A172 (cell line): ENCODE measurements at regions not wholly inside any gene's neighbourhood (a gene's known extent, or its start where the extent isn't known, plus 50 kb on each side); places are given as distances from the start of the nearest gene placed in this dataset.

Experiments
- DNase-seq: peaks from one replicate; pipeline ENCODE4 v3.0.0-alpha.2; 2015; ENCODE audit warnings: low spot score

DNA sequence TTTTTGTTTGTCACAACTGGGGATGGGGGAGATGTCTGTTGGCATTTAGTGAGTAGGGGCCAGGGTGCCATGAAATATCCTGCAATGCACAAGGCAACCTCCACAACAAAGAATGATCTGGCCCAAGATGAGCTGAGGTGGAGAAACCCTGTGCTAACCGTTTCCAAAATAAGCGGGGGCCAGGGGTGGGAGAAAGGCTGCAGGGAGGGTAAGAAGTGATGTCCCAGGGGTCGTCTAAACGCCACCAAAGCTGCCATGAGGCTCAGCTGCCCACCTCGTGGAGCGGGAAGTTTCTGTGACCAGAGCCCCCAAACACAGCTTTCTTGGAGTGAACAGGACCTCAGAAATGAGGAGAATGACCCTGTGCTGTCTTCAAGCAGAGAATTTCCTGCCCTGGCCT is 76.5 kb upstream of the CDH5 start:
- DNase-seq: no peak

DNA sequence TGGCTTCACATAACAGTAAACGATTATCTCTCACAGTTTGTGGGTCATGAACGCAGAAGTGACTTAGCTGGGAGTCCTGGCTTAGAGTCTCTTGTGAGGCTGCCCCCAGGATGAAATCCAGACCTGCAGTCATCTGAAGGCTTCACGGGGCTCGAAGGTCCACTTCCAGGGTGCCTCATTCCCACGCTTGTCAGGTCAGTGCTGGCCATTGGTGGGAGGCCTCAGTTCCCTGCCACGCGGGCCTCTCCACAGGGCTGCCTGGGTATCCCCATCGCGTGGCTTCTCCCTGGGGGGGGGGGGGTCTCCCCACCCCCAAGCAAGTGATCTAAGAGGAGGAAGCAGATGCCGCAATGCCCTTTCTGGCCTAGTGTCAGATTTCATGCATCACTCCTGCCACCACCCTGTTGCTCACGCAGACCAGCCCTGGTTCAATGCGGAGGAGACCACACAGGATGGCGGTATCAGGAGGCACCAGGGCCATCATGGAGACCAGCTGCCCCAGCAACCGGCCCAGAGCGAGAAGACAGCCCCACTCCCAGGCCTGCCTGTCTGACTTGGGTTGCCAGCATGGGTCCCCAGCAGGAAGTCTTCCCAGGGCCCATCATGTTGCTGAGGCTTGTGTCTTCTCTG is 77.3 kb upstream of the CDH5 start:
- no peak for DNase-seq

DNA sequence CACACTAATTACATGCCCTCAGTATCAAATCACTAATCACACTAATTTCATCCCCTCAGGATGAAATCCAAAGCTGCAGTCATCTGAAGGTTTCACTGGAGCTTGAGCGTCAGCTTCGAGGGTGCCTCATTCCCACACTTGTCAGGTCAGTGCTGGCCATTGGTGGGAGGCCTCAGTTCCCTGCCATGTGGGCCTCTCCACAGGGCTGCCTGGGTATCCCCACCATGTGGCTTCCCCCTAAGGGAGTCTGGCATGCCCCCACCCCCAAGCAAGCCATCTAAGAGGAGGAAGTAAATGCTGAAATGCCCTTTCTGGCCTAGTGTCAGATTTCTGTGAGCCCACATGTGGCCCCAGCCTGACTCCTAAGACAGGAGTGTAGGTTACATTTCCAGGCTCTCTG is 78.6 kb upstream of the CDH5 start:
- no peak for DNase-seq

DNA sequence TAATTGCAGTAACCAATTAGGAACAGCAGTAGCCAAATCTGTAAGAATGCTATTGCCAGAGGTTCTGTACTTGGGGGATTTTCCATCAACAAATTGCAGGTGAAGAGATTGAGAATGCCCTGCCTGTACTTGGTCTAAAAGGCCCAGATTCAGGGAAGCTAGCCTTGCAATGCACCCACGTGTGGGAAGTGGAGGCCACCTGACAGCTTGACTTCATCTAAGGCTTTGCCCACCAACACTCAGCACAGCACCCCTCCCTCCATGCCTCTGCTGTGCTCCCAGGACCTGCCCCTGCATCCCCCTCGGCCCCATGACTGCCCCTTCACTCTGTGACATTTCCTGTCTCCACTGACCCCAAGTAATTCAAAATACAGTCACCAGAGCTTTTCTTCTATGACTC is 79.1 kb upstream of the CDH5 start:
- no peak for DNase-seq

DNA sequence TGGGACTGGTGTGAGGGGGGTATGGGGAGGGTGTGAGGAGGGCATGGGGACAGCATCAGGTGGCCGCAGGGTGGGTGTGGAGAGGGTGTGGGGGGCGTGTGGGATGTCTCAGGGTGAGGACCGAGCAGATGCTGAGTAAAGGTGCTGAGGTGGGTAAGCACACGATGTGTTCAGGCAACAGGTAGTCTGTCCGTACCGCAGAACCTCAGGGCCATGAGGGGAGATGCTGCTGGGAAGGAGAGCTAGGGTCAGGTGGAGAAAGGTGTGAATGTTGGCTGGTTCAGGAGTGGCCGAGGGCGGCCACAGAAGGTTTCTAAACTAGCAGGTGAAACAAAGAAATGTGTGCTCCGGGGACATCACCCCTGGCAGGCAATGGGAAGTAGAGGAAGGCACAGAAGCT is 80.0 kb upstream of the CDH5 start:
- DNase-seq: no peak

DNA sequence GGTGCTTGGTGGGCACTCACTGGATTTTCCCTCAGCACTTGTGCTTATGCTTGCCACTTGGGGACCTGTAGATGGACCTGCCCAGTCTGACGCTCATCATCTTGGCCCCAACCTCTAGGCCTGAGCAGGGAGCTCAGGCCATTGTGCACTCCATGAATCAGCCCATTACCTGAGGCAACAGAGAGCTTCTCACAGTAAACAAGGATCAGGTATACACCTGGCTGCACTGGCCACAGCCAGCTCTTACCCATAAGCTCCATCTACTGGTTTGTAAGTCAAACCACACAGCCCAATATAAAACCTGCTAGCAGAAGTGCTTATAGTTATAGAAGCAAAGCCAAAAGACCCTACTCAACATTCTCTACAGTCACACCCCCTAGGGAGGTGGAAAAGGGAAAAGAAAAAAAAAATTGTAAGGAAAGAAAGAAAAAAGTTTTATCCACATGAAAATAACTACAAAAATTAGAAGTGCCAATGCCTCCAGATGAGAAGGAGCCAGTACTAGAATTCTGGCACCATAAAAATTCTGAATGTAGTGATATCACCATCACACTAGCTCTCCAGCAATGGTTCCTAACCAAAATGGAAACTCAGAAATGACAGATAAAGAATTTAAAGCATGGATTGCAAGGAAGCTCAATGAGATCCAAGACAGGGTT is 87.8 kb upstream of the CDH5 start:
- DNase-seq: no peak

DNA sequence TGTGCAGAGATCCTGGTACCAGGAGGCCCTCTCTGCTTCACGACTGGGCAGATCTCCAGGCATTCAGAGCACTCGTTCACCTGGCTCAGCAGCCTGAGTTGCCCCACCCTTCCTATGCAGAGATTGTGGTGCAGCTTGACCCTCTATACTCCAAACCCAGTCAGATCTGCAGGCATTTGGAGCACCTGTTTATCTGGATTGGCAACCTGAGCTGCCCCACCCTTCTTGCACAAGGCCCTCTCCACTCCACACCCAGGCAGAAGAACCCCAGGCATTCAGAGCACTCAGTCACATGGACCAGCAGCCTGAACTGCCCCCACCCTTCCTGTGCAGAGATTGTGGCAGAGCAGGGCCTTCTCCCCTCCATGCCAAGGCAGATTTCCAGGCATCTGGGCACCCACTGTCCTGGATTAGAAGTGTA is 88.4 kb upstream of the CDH5 start:
- DNase-seq: no peak

DNA sequence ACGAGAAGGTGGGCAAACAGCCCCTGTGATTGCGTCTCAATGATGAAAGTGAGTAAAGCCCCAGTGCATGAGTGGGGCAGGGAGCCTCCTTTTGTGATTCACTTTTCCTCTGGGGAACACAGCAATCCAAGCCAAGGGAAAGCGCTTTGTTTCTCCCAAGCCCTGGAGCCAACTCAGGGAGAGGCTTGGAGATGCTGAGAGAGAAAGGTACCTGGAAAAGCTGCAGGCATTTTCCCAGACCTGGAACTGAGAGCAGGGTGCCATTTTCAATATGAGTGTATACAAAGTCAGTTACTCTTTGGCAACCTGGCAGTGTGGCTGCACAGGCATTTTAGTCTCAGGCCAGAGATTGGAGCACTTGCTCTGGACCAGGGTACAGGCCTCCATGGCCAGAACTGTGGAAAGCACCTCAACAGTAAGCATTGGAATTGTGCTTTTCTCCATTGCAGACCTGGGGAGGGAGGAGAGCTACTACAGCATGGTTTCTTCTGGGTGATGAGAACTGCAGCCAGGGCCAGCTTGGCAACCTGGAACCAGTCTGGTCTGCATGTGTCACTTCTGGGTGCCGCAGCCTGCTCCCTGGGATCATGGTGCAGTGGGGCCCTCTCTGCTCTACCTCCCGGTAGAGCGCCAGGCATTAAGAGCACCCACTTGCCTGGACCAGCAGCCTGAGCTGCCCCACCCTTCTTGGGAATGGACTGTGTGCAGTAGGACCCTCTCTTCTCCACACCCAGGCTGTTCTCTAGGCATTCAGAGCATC is 89.0 kb upstream of the CDH5 start:
- no peak for DNase-seq

DNA sequence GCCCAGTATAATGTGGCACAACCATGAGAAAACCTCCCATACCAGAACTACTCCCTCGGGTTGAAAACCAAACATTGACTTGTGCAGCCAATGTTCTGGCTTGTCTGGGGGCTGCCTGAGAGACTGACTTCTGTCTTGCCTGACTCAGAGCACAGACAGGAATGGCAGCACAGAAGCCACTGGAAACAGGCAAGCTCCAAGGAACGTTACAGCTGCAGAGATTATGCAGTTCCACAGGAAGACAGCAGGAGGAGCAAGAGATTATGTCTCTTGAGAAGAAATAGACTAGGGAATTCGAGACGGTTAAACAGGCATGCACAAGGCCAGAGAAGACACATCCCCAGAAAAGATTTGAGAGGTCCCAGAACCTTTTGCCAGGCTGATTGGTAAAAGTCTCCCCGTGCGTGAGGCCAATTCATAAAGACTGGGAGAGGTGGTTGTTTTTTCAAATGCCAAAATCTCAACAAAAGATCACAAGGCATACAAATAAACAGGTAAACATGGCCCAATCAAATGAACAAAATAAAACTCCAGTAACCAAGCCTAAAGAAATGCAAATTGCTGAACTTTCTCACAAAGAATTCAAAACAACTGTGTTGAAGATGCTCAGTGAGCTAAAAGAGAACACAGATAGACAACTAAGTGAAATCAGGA is 90.6 kb upstream of the CDH5 start:
- peak; percentile 59 for DNase-seq

DNA sequence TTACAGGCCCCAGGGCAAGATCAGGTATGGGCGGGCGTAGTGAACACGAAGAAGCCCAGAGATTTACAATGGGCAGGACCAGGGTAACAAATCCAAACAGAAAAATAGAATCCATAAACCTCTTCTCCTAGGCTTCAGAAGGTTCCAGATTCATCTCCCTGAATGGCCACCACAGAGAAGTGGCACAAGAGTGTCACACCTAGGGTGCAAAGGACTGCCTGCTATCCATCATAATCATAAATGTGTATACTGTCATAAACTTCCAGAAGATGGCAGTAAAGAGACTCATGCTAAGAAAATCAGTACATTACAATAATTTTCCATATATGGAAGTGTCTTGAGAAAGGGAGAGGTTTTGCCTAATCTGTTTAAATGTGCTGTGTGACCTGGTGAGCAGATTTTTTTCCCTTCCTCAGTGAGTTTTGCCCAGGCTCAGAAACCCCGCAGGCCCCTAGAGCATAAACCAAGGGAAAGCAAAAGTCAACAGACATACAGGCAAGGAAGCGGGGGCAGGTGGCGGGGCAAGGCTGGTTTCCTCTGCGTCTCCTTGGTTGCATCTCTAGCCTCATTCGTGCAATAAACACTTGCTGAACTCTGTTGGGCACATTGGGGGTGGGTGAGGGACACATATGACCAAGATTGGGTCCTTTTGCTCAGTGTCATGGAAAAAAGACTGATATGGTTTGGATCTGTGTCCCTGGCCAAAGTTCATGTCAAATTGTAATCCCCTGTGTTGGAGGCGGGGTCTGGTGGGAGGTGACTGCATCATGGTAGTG is 92.0 kb upstream of the CDH5 start:
- DNase-seq: peak; percentile 40

DNA sequence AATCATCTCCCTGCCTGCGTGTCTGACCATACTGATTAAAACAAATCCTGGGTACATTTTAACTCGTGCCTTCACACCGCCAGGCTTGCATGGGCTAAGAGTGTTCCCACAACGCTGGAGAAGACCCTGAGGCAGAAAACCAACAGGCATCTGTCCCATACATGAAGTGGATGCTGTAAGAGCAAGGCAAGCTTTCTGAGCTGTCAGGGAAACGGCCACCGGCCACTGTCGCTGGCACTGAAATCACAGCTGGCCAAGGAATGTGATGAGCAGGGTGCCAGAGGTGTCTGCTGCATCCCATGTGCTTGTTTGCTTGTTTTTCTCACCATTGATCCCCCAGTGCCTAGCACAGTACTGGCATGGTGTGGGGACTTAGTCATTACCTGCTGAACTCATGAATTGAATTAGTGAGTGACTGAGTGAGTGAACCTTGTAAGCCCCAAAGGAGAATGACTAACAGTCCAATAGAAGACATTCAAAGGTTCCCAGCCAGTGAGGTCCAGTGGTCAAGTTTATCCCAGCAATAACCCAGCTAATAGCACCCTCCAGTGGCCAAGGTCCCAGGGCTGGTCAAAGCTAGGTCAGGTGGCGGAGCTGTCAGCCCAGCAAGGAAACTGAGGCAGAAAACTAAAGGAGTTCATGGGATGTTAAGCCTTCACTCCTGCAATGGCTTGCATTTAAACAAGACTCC is 92.7 kb upstream of the CDH5 start:
- peak; percentile 63 for DNase-seq

DNA sequence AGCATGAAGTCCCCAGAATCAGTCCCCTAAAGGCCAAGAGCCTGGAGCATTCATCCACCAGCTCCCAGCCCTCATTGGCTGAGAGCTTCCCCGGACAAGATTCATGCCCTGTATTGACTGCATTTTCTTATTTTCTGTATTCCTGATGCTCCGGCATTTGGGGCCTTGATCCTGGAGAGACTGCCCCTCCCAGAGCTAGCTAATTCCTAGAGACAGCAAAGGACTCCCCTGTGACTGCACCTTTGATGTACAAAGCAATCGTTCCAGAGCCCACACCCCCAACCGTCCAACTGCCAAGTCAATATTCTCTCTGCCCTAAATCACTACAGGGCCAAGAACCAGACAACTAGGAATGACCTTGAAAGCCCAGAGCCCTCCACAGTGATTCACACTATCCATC is 93.4 kb upstream of the CDH5 start:
- DNase-seq: no peak

DNA sequence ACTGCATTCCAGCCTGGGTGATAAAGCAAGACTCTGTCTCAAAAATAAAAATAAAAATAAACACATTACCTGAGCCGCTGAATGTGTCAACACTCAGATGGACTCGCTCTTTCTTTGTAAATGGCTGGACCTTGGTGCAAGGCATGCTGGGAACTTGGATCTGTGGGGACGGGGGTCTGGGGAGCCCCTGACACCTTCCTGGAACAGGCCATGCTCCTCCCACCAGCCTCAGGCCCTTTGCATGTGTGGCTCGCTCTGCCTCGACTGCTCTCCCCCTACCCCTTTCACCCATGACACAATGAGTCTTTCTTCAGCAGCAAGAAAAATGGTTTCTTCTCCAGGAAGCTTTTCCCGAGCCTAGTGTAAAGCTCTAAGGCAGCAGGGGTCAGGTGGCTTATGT is 94.0 kb upstream of the CDH5 start:
- no peak for DNase-seq

DNA sequence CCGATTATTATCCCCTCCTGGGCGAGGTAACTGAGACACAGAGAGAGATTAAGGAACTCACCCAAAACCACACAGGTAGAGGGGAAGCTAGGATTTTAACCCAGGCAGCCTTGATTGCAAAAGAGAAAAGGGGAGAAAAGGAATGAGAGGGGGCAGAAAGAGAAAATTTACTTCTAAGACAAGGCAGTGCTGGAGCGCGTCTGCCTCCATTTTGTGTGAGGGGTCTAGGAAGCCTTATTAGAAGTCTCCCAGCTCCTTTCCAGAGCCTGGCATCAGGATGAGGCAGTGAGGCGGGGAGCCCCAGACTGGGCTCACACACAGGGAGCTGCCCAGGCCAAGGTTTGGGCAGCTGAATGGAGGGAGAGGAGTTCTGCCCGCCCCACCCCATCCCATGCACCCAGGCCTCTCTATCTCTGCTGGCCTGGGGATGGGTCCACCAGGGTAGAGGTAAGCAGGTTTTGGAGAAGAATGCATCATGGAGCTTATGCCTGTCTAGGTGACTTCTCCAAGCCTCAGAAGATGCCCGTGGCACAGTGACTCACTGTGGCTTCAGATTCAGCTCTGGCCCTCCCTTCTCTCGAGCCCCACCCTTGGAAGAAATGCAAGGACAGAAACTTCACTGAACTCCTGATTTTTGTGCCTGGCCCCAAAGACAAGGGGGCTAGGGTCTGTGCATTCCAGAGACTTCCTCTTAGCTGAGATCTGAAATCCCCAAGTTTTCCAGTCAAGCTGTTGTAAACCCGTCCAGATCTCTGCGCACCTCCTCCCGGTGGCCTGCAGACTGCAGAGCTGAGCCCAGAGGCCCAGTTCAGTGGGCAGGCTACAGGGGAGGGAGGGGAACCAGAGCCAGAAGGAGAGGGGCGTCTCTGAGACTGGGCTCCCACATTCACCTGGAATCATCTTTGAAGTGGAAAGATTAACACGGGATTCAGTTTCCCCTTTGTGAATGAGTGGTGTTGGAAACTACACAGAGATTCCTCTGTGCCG is 95.1 kb upstream of the CDH5 start:
- peak; percentile 48 for DNase-seq

DNA sequence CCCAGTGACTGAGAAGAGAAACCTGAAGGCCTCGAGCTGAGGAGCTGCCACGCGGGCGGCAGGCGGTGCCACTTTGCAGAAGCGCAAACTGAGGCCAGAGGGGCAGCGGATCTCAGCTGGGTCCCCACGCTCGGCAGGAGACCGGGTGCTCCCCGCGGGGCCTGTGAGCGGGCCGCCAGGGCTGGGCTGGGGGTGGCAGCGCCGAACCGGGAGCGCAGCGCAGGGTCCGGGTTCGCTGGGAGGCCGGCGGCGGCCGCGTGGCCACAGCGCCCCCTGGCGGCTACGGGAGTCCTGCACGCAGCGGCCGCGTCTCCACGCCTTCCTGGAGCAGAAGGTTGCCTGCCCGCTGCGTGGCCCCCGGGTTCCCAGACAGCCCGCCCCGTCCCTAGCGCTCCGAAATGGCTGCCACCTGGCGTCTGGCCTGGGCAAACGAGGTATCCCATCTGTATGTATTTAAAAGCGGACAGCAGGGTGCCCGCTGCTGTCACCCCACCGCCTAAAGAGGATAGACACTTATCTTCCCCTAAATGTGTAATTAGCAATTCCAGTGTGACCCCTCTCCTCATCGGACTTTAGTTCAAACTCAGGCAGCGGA is 96.1 kb upstream of the CDH5 start:
- DNase-seq: peak; percentile 51

DNA sequence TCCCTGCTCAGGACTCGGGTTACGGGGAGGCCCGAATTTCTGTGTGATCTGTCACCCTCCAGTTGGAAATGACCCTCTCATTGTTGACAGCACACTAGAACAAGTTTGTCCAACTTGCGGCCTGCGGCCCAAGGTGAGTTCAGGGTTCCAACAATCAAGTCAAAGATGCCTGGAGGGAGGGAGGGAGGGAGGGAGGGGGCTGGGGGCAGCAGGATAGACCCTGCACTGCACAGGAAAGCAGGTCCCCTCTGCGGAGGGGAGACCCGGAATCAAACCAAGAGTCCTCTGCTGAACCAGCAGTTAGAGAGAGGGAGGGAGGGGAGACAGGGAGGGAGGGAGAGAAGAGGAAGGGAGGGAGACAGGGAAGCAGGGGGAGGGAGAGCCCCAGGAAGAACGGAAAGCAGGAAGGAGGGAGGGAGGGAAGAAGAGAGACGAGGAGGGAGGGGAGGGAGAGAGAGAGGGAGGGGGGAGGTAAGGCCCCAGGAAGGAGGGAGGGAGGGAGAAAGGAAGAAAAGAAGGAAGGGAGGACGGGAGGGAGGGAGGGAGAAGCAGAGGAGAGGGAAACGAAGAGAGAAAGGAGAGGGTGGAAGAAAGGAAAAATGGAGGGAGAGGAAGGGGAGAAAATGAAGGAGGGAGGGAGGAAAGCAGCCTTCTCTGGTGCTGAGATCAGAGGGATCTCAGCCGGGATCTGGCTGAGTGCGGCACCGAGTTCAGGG is 96.7 kb upstream of the CDH5 start:
- DNase-seq: no peak

DNA sequence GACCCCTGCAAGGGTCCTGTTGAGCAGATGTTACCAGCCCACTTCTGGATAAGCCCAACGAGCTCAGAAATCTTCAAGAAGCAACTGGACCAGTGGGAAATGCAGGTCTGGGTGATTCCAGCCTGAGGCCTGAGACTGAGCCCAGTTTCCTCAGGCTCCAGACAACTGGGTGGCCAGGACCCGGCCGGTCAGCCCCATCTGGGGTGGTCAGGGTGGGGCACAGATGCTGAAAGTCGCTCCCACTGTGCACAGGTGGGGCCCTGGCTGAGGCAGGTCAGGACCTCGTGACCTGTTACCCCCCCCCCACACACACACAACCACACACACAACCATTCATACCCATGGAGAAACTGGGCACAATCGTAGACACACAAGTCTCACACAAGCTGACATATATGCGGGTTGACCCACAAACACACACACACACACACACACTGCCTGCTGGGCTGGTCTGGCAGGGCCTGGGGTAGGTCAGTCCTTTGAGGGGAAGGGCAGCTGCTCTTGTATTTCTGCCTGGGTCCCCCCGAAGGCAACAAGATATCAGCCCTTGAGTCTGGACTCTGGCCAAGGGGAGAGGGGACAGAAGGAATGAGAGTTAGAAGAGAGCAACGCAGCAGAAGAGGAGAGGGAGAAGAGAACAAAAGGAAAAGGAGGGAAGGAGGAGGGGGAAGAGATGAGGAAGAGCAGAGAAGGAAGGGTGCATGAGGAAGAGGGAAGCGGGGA is 99.0 kb upstream of the CDH5 start:
- no peak for DNase-seq
